NCI-H510A treated with DMSO at 0.1 percent for 48 hours (cell line): ENCODE measurements at regions not wholly inside any gene's neighbourhood (a gene's known extent, or its start where the extent isn't known, plus 50 kb on each side); places are given as distances from the start of the nearest gene placed in this dataset.
"Not testable (repeated sequence)": the region's sequence is repeated elsewhere in the genome, so short reads cannot be mapped to it uniquely, and the experiment has no call there.

Source experiments
- DNase-seq: peaks from one replicate; lab custom pipeline; 2025; lab: John Stamatoyannopoulos, UW

DNA sequence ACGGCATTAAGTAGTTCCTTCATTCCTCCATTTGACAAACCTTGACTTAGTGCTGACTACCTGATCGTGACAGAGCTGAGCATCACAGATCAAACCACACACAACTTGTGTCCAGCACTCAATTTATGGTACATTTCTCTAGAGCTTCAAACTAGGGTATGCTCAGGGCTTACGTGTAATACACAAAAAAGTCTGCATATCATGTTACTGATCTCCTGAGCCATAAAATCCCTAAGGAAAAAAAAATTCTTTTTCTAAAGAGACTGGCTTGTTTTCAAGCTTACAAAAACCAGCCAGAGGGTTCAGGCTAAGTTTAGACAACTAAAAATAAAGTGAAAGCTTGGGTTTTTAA, 88.0 kb upstream of the ALKAL2 start:
- no peak for DNase-seq

DNA sequence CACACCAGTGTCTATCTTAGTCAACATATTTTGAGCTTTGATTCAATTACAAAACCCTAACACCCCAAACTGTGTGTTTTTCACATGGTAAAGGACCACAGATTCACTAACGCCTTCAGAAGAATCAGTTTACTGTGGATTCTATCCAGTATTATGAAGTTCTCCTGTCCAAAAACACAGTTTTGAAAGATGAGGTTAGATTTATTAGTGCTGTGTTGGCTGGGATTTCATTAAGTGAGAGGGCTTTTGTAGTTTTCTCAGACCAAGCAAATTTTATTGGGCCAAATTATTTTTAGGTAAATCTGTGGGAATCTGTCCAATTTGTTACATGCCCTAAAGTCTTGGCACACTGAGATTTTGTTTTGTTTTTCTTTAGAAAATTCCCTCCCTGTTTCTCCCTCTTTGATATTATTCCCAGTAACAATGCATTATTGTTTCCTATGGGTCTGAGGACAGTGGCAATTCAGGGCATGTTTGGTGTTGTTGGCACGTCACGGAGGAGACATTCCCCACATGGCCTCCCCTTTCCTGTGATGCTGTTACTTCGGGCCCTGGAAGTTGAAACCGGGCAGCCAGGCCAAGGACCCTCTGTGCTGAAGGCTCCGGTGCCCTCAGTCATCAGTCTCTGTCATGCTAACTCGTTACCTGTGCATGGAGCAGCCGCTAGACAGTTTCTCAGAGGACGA, 87.5 kb upstream of the ALKAL2 start:
- no peak for DNase-seq

GRCh38 chr2:368386-368785, 80.5 kb upstream of the ALKAL2 start:
- DNase-seq: no peak

DNA sequence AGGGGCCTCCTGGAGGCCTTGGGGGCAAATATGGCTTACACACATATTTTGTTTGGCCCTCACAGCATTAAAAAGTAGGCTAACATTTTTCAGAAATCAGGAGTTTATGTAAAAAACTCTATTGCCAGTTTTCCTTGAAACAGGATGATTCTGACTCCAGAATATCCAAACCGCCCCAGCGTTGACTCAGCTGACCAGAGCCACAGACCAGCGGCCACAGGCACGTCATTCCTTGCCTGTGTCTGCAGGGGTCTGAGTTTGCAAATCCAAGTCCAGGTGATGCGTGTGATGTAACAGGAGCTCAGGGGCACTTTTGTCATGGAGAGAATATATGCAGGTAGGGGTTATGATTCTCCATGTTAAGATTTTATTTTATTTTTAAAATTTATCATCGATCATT, 79.4 kb upstream of the ALKAL2 start:
- DNase-seq: no peak

DNA sequence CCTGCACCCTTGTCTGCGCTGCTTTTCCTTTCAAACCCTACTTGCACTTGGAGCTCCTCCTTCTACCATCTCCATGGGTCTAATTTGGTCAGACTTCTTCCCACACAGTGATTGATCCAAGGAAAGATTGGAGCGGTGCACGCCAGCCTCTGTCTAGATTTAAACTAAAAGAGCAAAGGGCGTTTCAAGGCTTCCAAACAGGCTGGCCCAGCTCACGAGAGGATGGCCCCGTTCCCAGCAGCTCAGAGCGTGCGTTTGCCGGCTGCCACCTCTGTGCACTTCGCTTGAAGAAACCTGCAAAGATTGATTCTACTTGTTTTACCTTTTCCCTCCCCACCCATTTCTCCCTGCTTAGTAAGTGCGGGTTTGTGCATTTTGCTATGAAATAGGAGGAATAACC, 78.8 kb upstream of the ALKAL2 start:
- DNase-seq: no peak

DNA sequence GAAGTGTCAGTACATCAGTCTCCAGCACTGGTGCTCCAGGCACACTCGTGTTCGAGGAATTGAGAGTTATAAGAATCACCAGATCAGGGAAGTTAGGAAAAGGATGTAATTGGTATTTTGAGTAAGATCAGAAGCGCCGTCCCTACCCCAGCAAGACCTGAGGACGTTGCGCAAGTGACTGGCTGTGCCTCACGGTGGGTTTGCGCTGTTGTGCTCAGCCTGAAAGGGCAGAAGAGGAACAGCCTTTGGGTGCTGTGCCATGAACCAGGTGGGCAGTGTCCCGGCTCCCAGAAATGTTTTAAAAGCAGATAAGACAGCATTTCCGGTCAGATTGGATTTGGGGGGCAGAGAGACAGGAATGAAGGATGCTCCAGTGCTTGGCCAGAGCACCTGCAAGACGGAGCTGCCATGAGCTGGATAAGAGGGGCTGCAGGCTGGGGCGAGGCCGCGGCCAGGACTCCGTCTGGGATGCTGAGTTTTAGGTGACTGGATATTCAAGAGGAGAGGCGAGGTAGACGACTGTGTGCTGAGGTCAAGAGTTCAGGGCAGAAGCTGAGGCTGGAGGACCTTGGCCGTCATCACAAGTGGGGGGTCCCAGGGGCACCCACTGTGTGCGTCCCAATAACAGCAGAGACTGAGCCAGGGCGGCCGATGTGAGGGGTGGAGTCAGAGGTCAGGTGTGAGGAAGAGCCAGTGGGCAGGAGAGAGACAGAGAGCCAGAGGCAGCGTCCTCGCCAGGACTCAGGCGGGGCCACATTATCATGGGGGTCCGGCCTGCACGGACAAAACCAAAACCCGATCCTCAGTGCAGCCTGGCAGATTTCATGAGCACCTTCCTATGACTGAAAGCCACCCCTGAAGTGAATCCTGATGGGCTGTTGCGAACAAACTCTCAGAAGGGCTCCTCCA, 77.7 kb upstream of the ALKAL2 start:
- no peak for DNase-seq

GRCh38 chr2:363824-364470, 76.1 kb upstream of the ALKAL2 start:
- DNase-seq: no peak

- DNase-seq: no peak
Measured at GRCh38 chr2:362924-363323, 75.0 kb upstream of the ALKAL2 start.

GRCh38 chr2:360124-360523, 72.2 kb upstream of the ALKAL2 start:
- DNase-seq: no peak

GRCh38 chr2:359047-359446, 71.2 kb upstream of the ALKAL2 start:
- no peak for DNase-seq

GRCh38 chr2:357811-358210, 69.9 kb upstream of the ALKAL2 start:
- no peak for DNase-seq

DNA sequence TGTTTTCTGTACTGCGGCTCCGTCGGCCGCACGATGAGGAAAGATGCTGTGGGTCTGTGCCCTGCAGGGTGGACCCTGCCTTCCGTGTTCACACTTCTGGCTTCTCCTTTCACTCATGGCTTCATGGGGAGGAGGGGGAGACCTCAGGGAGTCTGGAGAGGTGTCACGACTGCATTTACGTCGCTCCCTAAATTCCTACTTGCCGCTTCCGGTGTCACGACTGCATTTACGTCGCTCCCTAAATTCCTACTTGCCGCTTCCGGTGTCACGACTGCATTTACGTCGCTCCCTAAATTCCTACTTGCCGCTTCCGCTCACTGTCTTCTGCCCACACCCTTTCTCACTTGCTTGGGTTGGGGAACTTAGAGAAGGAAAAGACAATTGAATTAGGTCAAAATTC, 68.4 kb upstream of the ALKAL2 start:
- not testable (repeated sequence) for DNase-seq

- no peak for DNase-seq
Measured at GRCh38 chr2:355773-356172, 67.9 kb upstream of the ALKAL2 start.

GRCh38 chr2:352696-353095, 64.8 kb upstream of the ALKAL2 start:
- DNase-seq: no peak

- no peak for DNase-seq
Measured at GRCh38 chr2:349390-349789, 61.5 kb upstream of the ALKAL2 start.

- DNase-seq: no peak
Measured at GRCh38 chr2:348361-348916, 60.5 kb upstream of the ALKAL2 start.

DNA sequence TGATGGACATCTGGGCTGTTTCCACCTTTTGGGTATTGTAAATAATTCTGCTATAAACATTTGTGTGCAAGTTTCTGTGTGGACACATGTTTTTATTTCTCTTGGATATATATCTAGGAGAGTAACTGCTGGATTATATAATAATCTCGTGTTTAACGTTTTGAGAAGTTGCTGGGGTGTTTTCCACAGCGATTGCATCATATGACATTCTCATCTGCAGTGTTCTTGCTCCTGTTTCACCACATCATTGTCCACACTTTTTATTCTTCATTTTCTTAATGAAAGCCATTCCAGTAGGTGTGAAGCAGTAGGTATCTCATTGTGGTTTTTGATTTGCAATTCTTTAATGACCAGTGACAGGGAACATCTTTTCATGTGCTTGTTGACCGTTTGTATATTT, 56.9 kb upstream of the ALKAL2 start:
- DNase-seq: no peak

- no peak for DNase-seq
Measured at GRCh38 chr2:343355-343754, 55.5 kb upstream of the ALKAL2 start.

- DNase-seq: no peak
Measured at GRCh38 chr2:341912-342311, 54.0 kb upstream of the ALKAL2 start.

- no peak for DNase-seq
Measured at GRCh38 chr2:341017-341542, 53.2 kb upstream of the ALKAL2 start.
